GM12891 (cell line): ENCODE measurements at regions not wholly inside any gene's neighbourhood (a gene's known extent, or its start where the extent isn't known, plus 50 kb on each side); places are given as distances from the start of the nearest gene placed in this dataset.
"Not testable (repeated sequence)": the region's sequence is repeated elsewhere in the genome, so short reads cannot be mapped to it uniquely, and the experiment has no call there.

Experiments
- POLR2A ChIP-seq: IDR thresholded peaks from 2 replicates; pipeline ENCODE4 v1.6.1; 2011; ENCODE audit warnings: low read depth, low read length, control low read depth
- POLR2AphosphoS5 ChIP-seq: IDR thresholded peaks from 2 replicates; pipeline ENCODE4 v1.6.1; 2011; ENCODE audit warnings: low read depth, low read length, control low read depth

GRCh38 chr11:90582999-90583398, 360.1 kb upstream of the CHORDC1 start:
- not testable (repeated sequence) for TF ChIP-seq POLR2A, POLR2AphosphoS5
